Tibial artery (tissue), 4 donors: ENCODE measurements at regions not wholly inside any gene's neighbourhood (a gene's known extent, or its start where the extent isn't known, plus 50 kb on each side); places are given as distances from the start of the nearest gene placed in this dataset.

Experiments
- DNase-seq, 2 donors: peaks; one replicate each; pipeline ENCODE4 v3.0.0-alpha.2; 2019
- H3K27ac ChIP-seq, 2 donors: fragments of 200-600 bp; sonication (generic) in 1 of 2; 1 replicate in 1 of 2; 2 replicates in 1 of 2; pipeline ENCODE4 v1.5.1; 2018 to 2019; ENCODE audit warnings: mild to moderate bottlenecking in 1 of 2
- H3K27me3 ChIP-seq, 2 donors: fragments of 200-600 bp; sonication (generic) in 1 of 2; one replicate each; pipeline versions ENCODE4 v1.5.1 to v1.6.0; 2016 to 2019
- H3K36me3 ChIP-seq, 3 donors: fragments of 200-600 bp; sonication (generic) in 2 of 3; one replicate each; pipeline ENCODE4 v1.5.1; 2016 to 2019; ENCODE audit warnings: mild to moderate bottlenecking in 2 of 3
- H3K4me1 ChIP-seq, 4 donors: fragments of 200-600 bp; sonication (generic) in 2 of 4; 1 replicate in 3 of 4; 2 replicates in 1 of 4; pipeline ENCODE4 v1.5.1; 2016 to 2019
- H3K4me3 ChIP-seq, 2 donors: fragments of 200-600 bp; sonication (generic) in 1 of 2; 1 replicate in 1 of 2; 2 replicates in 1 of 2; pipeline ENCODE4 v1.5.1; 2018 to 2019; ENCODE audit warnings: mild to moderate bottlenecking in 2 of 2
- H3K9me3 ChIP-seq, 3 donors: fragments of 200-600 bp; sonication (generic) in 1 of 3; one replicate each; pipeline ENCODE4 v1.5.1; 2016 to 2019
- CTCF ChIP-seq, 2 experiments: fragments of 200-600 bp in 1 of 2; fragments of 450-650 bp in 1 of 2; IDR thresholded peaks; one replicate each; pipeline ENCODE4 v1.5.1; 2017 to 2019; ENCODE audit warnings: antibody characterized with exemption in 2 of 2, mild to moderate bottlenecking in 1 of 2, moderate library complexity in 1 of 2
- intact Hi-C: fragments of 100-400 bp; cut with DNase I; formaldehyde crosslinking; loops from one replicate; pipeline ENCODE4 v1.15.0; 2023; ENCODE audit warnings: low total_unique reads

GRCh38 chr11:100586361-100587101, 100.6 kb upstream of the ARHGAP42 start:
- TF ChIP-seq CTCF (IDR thresholded peaks at IDR 0.05) = no peak
- Histone ChIP-seq H3K4me3 (no peak overlapping the region), H3K9me3 (no peaks in the 10 kb centered on the region), H3K4me1 (no peaks in the 10 kb centered on the region), H3K36me3 (no peaks in the 10 kb centered on the region), H3K27ac (no peak overlapping the region), H3K27me3 (no peaks in the 10 kb centered on the region)
- intact Hi-C loops = no loop called here
- DNase-seq = peak in 1 of 2 donors; percentile 39

- no peak for DNase-seq
Observed at GRCh38 chr11:100592619-100593260, 94.3 kb upstream of the ARHGAP42 start.

GRCh38 chr11:100593291-100593690, 93.8 kb upstream of the ARHGAP42 start:
- Histone ChIP-seq H3K36me3 (no peaks in the 10 kb centered on the region), H3K27me3 (no peaks in the 10 kb centered on the region), H3K27ac (no peak overlapping the region), H3K9me3 (no peaks in the 10 kb centered on the region), H3K4me1 (no peaks in the 10 kb centered on the region), H3K4me3 (no peak overlapping the region)
- TF ChIP-seq CTCF (IDR thresholded peaks at IDR 0.05) = no peak
- DNase-seq = no peak
- intact Hi-C loops = no loop called here

More at GRCh38 chr11:100592619-100593260, 94.3 kb upstream of the ARHGAP42 start:
- Histone ChIP-seq H3K9me3 (no peaks in the 10 kb centered on the region), H3K27ac (no peak overlapping the region), H3K36me3 (no peaks in the 10 kb centered on the region), H3K27me3 (no peaks in the 10 kb centered on the region), H3K4me3 (no peak overlapping the region), H3K4me1 (no peaks in the 10 kb centered on the region)
- TF ChIP-seq CTCF (IDR thresholded peaks at IDR 0.05) = no peak
- intact Hi-C loops = no loop called here

GRCh38 chr11:100594320-100594719, 92.8 kb upstream of the ARHGAP42 start:
- Histone ChIP-seq H3K36me3 (no peaks in the 10 kb centered on the region), H3K4me1 (no peaks in the 10 kb centered on the region), H3K27me3 (no peaks in the 10 kb centered on the region), H3K4me3 (no peak overlapping the region), H3K27ac (no peak overlapping the region), H3K9me3 (no peaks in the 10 kb centered on the region)
- intact Hi-C loops = no loop called here
- no peak for DNase-seq
- no peak for TF ChIP-seq CTCF (IDR thresholded peaks at IDR 0.05)

GRCh38 chr11:100600941-100601340, 86.1 kb upstream of the ARHGAP42 start:
- Histone ChIP-seq H3K27ac (no peak overlapping the region), H3K4me1 (no peaks in the 10 kb centered on the region), H3K36me3 (no peaks in the 10 kb centered on the region), H3K27me3 (no peaks in the 10 kb centered on the region), H3K4me3 (no peak overlapping the region), H3K9me3 (no peaks in the 10 kb centered on the region)
- no peak for DNase-seq
- no peak for TF ChIP-seq CTCF (IDR thresholded peaks at IDR 0.05)
- intact Hi-C loops = no loop called here
